Suprapubic skin (tissue), 4 donors: ENCODE measurements at regions not wholly inside any gene's neighbourhood (a gene's known extent, or its start where the extent isn't known, plus 50 kb on each side); places are given as distances from the start of the nearest gene placed in this dataset.

Experiments used
- DNase-seq, 2 donors: peaks; one replicate each; pipeline ENCODE4 v3.0.0-alpha.2; 2019; ENCODE audit warnings: low spot score in 2 of 2
- H3K27ac ChIP-seq: fragments of 200-600 bp; sonication (generic); one replicate; pipeline ENCODE4 v1.5.1; 2019
- H3K27me3 ChIP-seq: fragments of 200-600 bp; sonication (generic); one replicate; pipeline ENCODE4 v1.5.1; 2019
- H3K36me3 ChIP-seq: fragments of 200-600 bp; sonication (generic); one replicate; pipeline ENCODE4 v1.5.1; 2019
- H3K4me1 ChIP-seq: fragments of 200-600 bp; sonication (generic); one replicate; pipeline ENCODE4 v1.5.1; 2019
- H3K4me3 ChIP-seq: fragments of 200-600 bp; sonication (generic); one replicate; pipeline ENCODE4 v1.5.1; 2019; ENCODE audit warnings: mild to moderate bottlenecking
- H3K9me3 ChIP-seq: fragments of 200-600 bp; sonication (generic); one replicate; pipeline ENCODE4 v1.5.1; 2019
- CTCF ChIP-seq, 2 donors: fragments of 200-600 bp in 1 of 2; fragments of 450-650 bp in 1 of 2; sonication (generic) in 1 of 2; IDR thresholded peaks; one replicate each; pipeline ENCODE4 v1.5.1; 2016 to 2019; ENCODE audit warnings: antibody characterized with exemption in 2 of 2, mild to moderate bottlenecking in 1 of 2, moderate library complexity in 1 of 2
- EP300 ChIP-seq: sonication (generic); formaldehyde crosslinking; IDR thresholded peaks from one replicate; pipeline ENCODE4 v1.6.1; 2017; ENCODE audit warnings: antibody characterized with exemption
- POLR2A ChIP-seq, 2 donors: fragments of 450-650 bp; IDR thresholded peaks; one replicate each; pipeline ENCODE4 v1.6.1; 2017; ENCODE audit warnings: antibody characterized with exemption in 2 of 2, mild to moderate bottlenecking in 2 of 2, moderate library complexity in 2 of 2
- POLR2AphosphoS5 ChIP-seq, 3 donors: sonication (generic); formaldehyde crosslinking; IDR thresholded peaks; one replicate each; pipeline ENCODE4 v1.6.1; 2017; ENCODE audit warnings: antibody characterized with exemption in 3 of 3
- WGBS: methylation state at CpG from one replicate; pipeline ENCODE4 v1.1.5; 2018; 5-methylcytosine and 5-hydroxymethylcytosine counted together

GRCh38 chr1:81071969-81072753 lies 728.6 kb upstream of the ADGRL2 start:
- no peak for DNase-seq
- Histone ChIP-seq H3K4me1 (no peaks in the 10 kb centered on the region), H3K27ac (no peak overlapping the region), H3K4me3 (no peak overlapping the region), H3K27me3 (no peaks in the 10 kb centered on the region), H3K36me3 (no peaks in the 10 kb centered on the region), H3K9me3 (no peaks in the 10 kb centered on the region)
- no peak for TF ChIP-seq POLR2AphosphoS5 (IDR thresholded peaks at IDR 0.05)
- TF ChIP-seq EP300 = no peak
- TF ChIP-seq POLR2A (IDR thresholded peaks at IDR 0.05) = no peak
- TF ChIP-seq CTCF (IDR thresholded peaks at IDR 0.05) = no peak
- 62% methylated on average over 3 of the region's 3 CpGs for WGBS

DNA sequence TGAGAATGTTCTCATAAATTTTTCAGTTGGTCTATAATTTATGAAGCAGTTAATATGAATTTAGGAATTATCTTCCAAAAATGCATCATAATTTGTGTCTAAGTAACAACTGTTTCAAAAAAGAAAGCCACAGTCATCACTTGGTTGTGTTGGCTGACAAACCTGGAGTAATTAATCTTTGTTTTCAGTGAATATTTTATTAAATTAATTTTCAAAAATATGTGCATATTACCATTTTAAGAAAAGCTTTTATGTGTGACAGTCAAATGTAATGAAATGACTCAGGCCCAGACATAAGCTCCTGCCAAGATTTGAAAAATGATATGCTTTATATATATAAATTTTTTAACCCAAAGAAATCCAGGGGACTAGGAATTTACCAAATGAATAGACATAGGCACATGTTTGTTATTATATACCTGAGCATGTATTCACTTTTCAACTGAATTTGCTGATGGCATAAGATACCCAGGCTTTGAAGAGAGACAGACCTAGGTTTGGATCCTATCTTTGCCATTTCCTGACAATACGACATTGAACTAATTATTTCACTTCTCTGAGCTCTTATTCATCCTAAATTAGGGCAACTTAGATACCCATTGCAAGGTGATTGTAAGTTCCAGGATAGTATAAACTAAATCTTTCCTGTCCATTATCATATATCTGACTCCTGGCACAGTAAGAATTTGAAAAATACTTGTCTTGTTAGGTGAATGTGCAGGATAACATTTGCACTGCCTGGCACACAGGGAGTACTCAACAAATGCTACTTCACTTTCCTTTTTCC lies 729.5 kb upstream of the ADGRL2 start:
- Histone ChIP-seq H3K9me3 (no peaks in the 10 kb centered on the region), H3K4me3 (no peak overlapping the region), H3K27ac (no peak overlapping the region), H3K4me1 (no peaks in the 10 kb centered on the region), H3K27me3 (no peaks in the 10 kb centered on the region), H3K36me3 (no peaks in the 10 kb centered on the region)
- TF ChIP-seq POLR2AphosphoS5 (IDR thresholded peaks at IDR 0.05) = no peak
- no peak for TF ChIP-seq EP300
- TF ChIP-seq POLR2A (IDR thresholded peaks at IDR 0.05) = no peak
- TF ChIP-seq CTCF (IDR thresholded peaks at IDR 0.05) = no peak
- no peak for DNase-seq
- WGBS = 64% methylated on average over 1 of the region's 1 CpG

DNA sequence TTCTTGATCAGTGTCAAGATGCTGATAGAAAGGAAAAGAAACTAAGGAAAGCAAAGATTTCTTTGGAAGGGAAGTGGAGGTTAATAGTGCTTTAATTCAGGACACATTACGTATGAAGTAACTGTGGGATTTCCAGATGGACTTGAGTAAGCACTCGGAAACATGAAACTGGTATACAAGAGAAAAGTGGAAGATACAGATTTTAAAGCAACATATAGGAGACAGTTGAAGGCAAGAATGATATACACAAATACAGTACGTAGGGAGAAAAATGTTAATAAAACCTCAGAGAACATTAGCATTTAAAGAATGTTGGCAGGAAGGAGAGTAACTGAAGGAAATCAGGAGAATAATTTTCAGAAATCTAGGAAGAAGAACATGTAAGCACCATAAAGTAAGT lies 730.9 kb upstream of the ADGRL2 start:
- Histone ChIP-seq H3K27ac (no peak overlapping the region), H3K4me1 (no peaks in the 10 kb centered on the region), H3K9me3 (no peaks in the 10 kb centered on the region), H3K4me3 (no peak overlapping the region), H3K36me3 (no peaks in the 10 kb centered on the region), H3K27me3 (no peaks in the 10 kb centered on the region)
- no peak for DNase-seq
- no peak for TF ChIP-seq POLR2AphosphoS5 (IDR thresholded peaks at IDR 0.05)
- TF ChIP-seq CTCF (IDR thresholded peaks at IDR 0.05) = no peak
- TF ChIP-seq EP300 = no peak
- TF ChIP-seq POLR2A (IDR thresholded peaks at IDR 0.05) = no peak
- WGBS = 59% methylated on average over 3 of the region's 3 CpGs

- no peak for DNase-seq
- Histone ChIP-seq H3K27ac (no peak overlapping the region), H3K4me1 (no peaks in the 10 kb centered on the region), H3K27me3 (no peaks in the 10 kb centered on the region), H3K9me3 (no peaks in the 10 kb centered on the region), H3K4me3 (no peak overlapping the region), H3K36me3 (no peaks in the 10 kb centered on the region)
- no peak for TF ChIP-seq CTCF (IDR thresholded peaks at IDR 0.05)
- no peak for TF ChIP-seq POLR2AphosphoS5 (IDR thresholded peaks at IDR 0.05)
- no peak for TF ChIP-seq EP300
- no peak for TF ChIP-seq POLR2A (IDR thresholded peaks at IDR 0.05)
- 57% methylated on average over 4 of the region's 4 CpGs for WGBS
Observed at GRCh38 chr1:81068726-81069125, 732.0 kb upstream of the ADGRL2 start.

DNA sequence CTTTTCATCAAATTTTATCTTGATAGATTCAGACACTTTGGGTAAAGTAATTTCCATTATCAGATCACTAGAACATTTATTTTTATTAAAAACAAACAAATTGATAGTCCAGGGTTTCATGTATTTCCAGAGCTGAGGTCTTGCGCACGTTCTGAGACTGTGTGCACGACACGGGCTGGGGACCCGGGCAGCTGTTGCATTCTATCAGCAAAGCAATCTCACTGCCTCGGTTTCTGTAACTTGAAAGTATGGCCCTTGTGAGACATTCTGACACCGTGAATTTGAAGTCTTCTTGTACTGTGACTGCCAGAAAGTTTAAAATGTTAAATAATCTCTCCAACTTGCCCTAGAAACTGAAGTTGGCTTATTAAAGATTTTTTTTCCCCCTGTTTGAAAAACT lies 746.9 kb upstream of the ADGRL2 start:
- no peaks in the 10 kb centered on the region for H3K27me3 ChIP-seq
- no peaks in the 10 kb centered on the region for H3K9me3 ChIP-seq
- TF ChIP-seq CTCF (IDR thresholded peaks at IDR 0.05) = no peak
- no peak for TF ChIP-seq POLR2AphosphoS5 (IDR thresholded peaks at IDR 0.05)
- TF ChIP-seq EP300 = no peak
- TF ChIP-seq POLR2A (IDR thresholded peaks at IDR 0.05) = no peak
- DNase-seq = no peak
- H3K36me3 ChIP-seq = no peaks in the 10 kb centered on the region
- H3K4me3 ChIP-seq = no peak overlapping the region
- no peak overlapping the region for H3K27ac ChIP-seq
- WGBS = 61% methylated on average over 7 of the region's 7 CpGs
- no peaks in the 10 kb centered on the region for H3K4me1 ChIP-seq
